ENCODE measurements at regions not wholly inside any gene's neighbourhood (a gene's known extent, or its start where the extent isn't known, plus 50 kb on each side); places are given as distances from the start of the nearest gene placed in this dataset.

DNA sequence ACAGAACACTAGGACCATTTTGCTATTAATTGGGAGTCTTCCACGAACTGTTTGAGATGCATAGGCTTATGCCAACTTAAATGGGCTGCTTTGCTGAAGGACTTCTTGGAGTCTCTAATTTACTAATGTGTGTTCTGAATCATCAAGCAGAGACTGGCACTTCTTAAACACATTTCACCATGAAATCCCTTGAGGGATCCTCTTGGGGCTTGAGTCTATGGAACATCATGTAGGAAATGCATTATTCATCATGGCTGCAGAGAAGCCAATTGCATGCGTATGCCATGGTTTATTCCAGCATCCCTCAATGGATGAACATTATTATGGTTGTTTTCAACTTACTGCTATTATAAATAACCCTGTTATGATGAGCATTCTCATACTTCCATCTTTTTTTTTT lies 73.4 kb downstream of the FGD2 start:
- TF ChIP-seq, protein P1, sequence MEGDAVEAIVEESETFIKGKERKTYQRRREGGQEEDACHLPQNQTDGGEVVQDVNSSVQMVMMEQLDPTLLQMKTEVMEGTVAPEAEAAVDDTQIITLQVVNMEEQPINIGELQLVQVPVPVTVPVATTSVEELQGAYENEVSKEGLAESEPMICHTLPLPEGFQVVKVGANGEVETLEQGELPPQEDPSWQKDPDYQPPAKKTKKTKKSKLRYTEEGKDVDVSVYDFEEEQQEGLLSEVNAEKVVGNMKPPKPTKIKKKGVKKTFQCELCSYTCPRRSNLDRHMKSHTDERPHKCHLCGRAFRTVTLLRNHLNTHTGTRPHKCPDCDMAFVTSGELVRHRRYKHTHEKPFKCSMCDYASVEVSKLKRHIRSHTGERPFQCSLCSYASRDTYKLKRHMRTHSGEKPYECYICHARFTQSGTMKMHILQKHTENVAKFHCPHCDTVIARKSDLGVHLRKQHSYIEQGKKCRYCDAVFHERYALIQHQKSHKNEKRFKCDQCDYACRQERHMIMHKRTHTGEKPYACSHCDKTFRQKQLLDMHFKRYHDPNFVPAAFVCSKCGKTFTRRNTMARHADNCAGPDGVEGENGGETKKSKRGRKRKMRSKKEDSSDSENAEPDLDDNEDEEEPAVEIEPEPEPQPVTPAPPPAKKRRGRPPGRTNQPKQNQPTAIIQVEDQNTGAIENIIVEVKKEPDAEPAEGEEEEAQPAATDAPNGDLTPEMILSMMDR (IDR thresholded peaks at IDR 0.05) = no peak
- TF ChIP-seq POLR2AphosphoS5 (IDR thresholded peaks at IDR 0.05) (no peak), EP300 (IDR thresholded peaks at IDR 0.05) (no peak)
